ENCODE measurements at regions not wholly inside any gene's neighbourhood (a gene's known extent, or its start where the extent isn't known, plus 50 kb on each side); places are given as distances from the start of the nearest gene placed in this dataset.

- DNase-seq (ENCODE audit: low read depth): no peak
Measured at GRCh38 chr14:65224799-65225198, 122.5 kb upstream of the MAX start.

DNA sequence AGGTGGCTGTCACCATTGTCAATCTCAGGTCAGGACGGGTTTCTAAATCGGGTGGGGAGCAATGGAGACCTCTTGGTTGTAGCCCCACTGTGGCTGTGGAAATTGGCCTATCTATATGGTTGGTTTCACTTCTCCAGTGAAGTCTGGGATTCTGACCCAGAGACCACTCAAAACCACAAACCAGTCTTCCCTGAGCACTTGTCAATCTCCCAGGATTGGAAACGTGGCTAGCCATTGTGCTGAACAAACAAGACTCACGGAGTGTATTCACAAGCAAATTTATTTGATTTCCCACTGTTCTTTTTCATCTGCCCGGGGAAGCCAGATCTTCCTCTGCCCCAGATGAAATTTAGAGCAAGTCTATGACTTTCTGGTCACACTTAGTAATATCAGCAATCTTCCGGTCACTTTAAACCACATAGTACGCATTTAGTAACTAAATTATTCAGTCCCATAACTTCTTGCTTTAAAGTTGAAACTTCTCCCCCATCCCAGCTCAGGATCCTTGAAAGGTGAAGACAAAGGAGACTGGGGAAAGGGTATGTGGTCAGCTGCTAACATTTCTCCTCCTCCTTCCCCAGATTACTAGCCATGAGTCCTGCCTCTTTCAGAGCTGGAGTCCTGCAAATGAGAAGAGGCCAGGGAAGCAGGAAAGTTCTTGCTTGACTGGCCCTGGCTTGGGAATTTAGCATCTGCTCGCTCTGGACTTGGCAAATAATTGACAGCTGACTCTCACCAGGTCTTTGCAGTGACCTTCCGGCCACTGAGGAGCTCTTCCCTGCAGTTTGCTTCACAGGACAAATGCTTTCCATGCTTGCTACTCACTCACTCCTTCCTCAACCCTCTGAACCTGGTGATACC lies 123.2 kb upstream of the MAX start:
- no peak for DNase-seq (ENCODE audit: low read depth)

DNA sequence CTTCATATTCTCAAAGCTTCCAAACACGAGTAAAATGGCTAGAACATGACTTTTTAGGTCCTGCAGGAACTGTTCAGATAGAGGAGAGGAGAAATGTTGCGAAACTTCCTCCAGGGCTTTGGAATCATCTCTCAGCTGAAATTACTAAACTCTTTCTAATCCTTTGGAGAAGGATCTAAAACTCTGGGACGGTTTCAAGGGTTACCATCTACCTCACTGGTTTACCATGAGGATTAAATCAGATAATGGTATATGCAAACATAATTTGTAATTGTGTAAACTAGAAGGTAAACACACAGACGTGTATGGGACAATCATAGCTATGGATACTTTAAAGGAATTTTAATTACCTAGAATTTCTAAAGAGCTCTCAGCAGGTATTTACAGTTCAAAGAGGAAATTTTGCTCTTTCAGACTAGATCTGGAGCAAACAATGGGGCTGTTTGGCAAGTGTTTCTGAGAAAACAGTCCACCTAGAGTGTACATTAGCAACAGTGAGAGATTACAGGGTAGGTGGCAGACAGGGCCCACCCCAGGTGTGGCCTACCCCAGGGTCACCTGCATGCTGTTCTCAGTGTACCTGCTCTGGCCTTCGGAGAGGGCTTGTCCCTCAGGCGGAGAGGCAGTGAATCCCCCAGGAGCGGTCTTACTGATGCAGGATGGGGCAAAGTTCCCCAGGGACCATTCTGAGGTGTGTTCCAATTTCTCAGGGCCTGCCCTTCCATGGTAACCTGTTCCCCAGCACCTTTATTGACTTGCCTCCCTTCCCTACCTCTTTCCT lies 124.7 kb upstream of the MAX start:
- DNase-seq (ENCODE audit: low read depth): no peak

DNA sequence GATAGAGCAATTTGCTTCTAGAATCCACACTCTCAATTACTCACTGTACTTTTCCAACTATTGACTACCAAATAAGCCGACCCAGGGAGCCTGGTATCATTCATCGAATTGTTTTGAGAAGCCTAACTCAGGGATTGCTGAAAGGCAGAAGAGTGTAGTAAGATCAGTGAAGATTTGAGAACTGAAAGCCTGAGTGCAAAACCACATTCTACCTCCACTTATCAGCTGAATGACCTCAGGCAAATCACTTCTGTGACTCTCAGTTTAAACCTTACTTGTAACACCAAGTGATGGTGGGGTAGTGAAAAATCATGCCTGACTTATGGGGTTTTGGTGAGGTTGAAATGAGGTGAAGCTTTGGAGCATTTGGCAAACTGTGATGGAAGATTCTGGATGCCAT lies 126.1 kb upstream of the MAX start:
- no peak for DNase-seq (ENCODE audit: low read depth)

- no peak for DNase-seq (ENCODE audit: low read depth)
Measured at GRCh38 chr14:65228956-65229747, 126.8 kb upstream of the MAX start.

GRCh38 chr14:65229748-65230728 lies 127.7 kb upstream of the MAX start:
- DNase-seq (ENCODE audit: low read depth): no peak

- DNase-seq (ENCODE audit: low read depth): no peak
Measured at GRCh38 chr14:65231286-65231980, 129.1 kb upstream of the MAX start.

- DNase-seq (ENCODE audit: low read depth): no peak
Measured at GRCh38 chr14:65234752-65235361, 132.5 kb upstream of the MAX start.

- DNase-seq (ENCODE audit: low read depth): no peak
Measured at GRCh38 chr14:65237023-65237814, 134.9 kb upstream of the MAX start.

DNA sequence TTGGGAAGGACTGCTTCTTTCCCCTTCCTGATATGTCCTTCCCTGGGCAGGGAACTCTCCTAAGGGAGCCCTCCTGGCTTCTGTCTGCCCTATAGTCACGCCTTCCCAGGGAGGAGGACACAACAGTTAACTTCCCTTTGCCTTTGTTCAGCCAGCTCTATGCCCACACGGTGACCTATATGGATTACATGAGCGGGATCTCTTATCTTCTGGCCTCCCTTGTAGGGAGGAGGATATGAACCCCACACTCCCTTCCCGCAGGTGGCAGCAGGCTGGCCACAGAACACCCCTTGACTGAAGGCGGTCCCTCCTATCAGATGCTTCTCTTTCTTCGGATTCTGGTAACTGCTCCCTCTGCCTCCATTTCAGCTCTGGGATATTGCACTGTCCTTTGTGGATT lies 135.6 kb upstream of the MAX start:
- no peak for DNase-seq (ENCODE audit: low read depth)

DNA sequence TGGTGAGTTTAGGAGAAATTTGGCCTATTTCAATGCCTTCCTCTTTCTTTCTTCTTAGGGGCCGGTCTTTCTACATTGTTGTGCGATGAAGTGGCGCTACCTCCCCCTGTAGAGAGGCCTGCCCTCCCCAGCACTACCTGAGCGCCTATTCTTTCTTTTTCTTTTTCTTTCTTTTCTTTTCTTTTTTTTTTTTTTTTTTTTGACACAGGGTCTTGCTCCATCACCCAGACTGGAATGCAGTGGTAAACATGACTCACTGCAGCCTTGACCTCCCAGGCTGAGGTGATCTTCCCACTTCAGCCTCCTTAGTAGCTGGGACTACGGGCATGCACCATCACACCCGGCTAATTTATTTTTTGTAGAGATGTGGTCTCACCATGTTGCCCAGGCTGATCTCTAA lies 136.1 kb upstream of the MAX start:
- no peak for DNase-seq (ENCODE audit: low read depth)

DNA sequence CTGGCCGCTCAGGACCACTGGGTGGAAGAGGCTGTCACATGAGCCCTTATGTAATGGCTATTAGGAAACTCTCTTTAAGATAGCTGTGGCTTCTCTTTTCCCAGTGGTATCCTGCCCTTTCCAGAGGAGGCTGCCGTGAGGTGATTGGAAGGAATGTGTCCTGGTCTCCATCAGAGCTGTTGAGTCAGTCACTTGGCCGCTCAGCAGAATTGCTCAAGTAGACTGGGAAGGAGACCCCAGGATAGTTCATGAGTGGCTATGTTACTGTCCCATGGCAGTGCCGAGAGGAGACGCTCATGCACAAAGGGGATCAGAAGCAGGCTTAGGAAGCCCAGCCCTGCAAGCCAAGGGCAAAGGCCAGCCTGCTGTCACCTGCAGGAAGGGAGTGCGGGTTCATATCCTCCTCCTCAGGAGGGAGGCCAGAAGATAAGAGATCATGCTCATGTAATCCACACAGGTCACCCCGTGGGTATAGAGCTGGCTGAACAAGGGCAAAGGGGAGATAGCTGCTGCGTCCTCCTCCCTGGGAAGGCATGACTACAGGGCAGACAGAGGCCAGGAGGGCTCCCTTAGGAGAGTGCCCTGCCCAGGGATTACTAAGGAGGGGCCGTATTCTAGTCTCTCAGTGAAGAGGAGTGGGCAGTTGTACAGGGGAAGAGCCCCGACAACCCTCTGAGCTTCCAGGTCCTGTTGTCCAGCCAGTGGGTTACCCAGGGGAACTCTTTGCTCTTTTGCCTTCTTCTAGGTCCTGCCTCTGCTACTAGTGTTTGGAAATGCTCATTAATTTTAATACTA lies 137.0 kb upstream of the MAX start:
- DNase-seq (ENCODE audit: low read depth): no peak

DNA sequence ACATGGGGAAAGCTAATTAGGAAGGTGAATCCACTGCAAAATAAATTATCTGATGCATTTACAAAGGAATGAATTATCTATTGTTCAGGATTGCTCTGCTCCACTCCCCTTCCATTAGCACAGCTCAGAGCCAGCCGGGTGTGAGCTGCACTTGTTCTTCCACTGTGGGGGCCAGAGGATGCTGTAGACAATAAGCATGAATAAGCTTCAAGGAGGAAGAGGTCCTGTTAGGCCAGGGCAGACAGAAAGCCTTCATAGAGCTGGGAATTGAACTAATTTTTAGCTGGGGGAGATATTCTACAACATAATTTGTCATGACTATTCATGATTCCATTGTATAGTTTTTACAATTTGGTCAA lies 137.6 kb upstream of the MAX start:
- DNase-seq (ENCODE audit: low read depth): no peak

DNA sequence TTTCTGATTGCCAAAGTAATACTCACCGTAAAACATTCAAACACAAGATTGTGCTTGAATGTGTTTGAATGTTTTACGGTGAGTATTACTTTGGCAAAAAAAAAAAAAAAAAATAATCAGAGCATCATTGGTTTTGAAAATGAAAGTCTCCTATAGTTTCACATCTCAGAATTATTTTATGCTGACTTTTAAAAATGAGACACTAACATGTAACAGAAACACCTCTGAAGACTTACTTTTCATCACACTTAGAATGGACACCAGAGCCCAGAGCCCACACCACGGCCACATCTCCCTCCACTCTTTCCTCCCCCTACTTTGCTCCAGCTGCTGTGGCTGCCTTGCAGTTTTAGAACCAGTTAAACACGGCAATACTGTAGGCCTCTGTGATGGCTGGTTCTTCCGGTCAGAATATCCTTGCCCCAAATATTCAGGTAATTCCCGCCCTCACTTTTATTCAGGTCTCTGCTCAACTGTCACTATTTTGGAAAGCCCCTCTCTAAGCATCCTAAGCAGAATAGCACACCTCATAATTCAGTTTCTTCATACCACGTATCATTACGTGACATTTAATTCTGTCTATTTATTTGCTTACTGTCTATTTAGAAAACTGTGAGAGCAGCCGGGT lies 138.9 kb upstream of the MAX start:
- DNase-seq (ENCODE audit: low read depth): no peak

GRCh38 chr14:65242732-65243134 lies 140.4 kb upstream of the MAX start:
- no peak for DNase-seq (ENCODE audit: low read depth)

DNA sequence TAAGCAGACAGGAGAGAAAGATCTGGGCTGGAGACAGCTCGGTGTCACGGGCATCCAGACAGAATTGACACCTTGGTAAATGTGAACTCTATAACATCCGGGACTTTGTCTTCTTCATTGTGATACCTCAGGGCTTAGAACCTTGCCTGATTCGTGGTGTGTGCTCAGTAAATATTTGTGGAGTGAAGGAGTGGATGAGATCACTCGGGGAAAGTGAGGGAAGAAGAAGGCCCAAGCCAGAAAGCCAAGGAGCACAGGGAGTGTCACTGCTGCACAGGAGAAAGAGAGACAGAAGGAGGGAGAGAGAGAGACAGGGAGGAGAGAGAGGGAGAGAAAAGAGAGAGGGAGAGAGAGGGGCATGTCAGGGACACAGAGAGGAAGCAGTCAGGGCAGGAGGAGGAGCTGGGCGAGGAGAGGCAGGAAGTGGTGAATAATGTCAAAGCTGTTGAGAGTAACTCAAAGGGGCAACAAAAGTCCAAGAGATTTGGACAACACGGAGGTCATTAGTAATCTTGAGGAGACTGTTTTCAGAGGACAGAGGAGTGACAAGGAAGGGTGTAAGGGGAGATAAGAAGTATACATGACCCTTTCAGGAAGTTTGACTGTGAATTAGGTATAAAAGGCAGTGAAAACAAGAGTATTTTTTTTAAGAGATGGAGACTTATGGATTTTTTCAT lies 141.6 kb upstream of the MAX start:
- DNase-seq (ENCODE audit: low read depth): no peak

DNA sequence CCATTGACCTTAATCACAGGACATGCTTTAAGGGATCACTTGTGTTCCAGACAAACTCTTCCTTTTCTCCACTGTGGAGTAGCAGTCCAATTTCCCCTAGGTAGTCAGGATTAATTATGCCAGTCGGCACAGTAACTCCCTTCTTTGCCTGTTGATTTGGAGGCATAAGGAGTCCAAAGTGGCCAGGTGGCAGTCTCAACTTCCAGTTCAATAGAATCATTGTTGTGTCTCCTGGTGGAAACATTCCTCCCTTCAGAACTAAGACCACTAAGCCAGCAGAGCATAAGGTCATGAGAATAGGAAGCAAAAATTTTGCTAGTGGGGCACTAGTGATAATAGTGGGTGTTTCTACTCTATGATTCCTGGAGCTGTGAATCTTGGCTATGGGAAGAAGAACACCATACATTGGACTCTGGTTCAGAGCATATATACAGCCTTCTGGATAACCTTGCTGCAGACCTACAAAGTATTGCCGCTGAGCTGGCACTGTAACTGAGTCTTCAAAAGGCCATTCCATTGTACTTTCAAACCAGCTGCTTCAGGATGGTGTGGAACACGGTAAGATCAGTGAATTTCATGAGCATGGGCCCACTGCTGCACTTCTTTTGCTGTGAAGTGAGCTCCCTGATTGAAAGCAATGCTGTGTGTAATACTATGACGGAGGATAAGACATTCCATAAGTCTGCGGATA lies 147.3 kb upstream of the MAX start:
- no peak for DNase-seq (ENCODE audit: low read depth)
